ENCODE measurements at regions not wholly inside any gene's neighbourhood (a gene's known extent, or its start where the extent isn't known, plus 50 kb on each side); places are given as distances from the start of the nearest gene placed in this dataset.

GRCh38 chr6:99022039-99022609, 74.4 kb upstream of the FBXL4 start:
- Histone ChIP-seq H3K18ac (ENCODE audit: extremely low read depth, low read length) (no peak overlapping the region), H4K5ac (ENCODE audit: insufficient read length, low read depth, low read length) (no peak overlapping the region), H2BK120ac (replicated peaks; ENCODE audit: low read depth, low read length) (no peak overlapping the region), H3K79me1 (ENCODE audit: low read depth, low read length) (no peaks in the 10 kb centered on the region), H3K36me3 (ENCODE audit: control insufficient read depth in 2 of 4, insufficient read depth in 4 of 4, low read length in 3 of 4) (no peaks in the 10 kb centered on the region; a peak in 1 of 8 replicates), H4K20me1 (replicated peaks in 1 of 2; ENCODE audit: control insufficient read depth in 1 of 2, insufficient read depth in 2 of 2, low read length in 2 of 2) (no peaks in the 10 kb centered on the region), H3K9me3 (ENCODE audit: insufficient read depth in 2 of 2, low read depth in 1 of 2, low read length in 1 of 2) (peaks cover 16 to 22% of the 10 kb centered on the region in 2 experiments), H2BK5ac (ENCODE audit: low read depth, low read length) (no peak overlapping the region), H4K8ac (ENCODE audit: extremely low read depth, insufficient read depth, low read length) (no peak overlapping the region), H3K79me2 (ENCODE audit: control insufficient read depth in 1 of 2, insufficient read depth in 2 of 2, low read length in 2 of 2) (no peaks in the 10 kb centered on the region), H3K23ac (ENCODE audit: insufficient read length) (no peak overlapping the region), H3K4me1 (replicated peaks in 1 of 4; ENCODE audit: control insufficient read depth in 3 of 4, insufficient read depth in 4 of 4, low read length in 3 of 4) (no peaks in the 10 kb centered on the region), H2BK12ac (ENCODE audit: low read depth, low read length) (no peak overlapping the region), H3K23me2 (ENCODE audit: low read depth, low read length) (no peaks in the 10 kb centered on the region), H3K9ac (replicated peaks in 1 of 4; ENCODE audit: extremely low read depth in 1 of 4, low read depth in 3 of 4, low read length in 3 of 4) (no peak overlapping the region), H3K4me3 (ENCODE audit: extremely low read depth in 1 of 4, insufficient read depth in 2 of 4, low read depth in 3 of 4, low read length in 4 of 4) (no peak overlapping the region), H3K4ac (replicated peaks; ENCODE audit: insufficient read length, low read depth, low read length) (no peak overlapping the region), H3K56ac (replicated peaks; ENCODE audit: insufficient read length, low read depth, low read length) (no peak overlapping the region), H2AK5ac (ENCODE audit: low read depth, low read length) (no peak overlapping the region), H3K27me3 (replicated peaks in 1 of 4; ENCODE audit: control insufficient read depth in 3 of 4, extremely low read depth in 1 of 4, insufficient read depth in 3 of 4, low read length in 3 of 4) (no peaks in the 10 kb centered on the region), H3K4me2 (ENCODE audit: insufficient read depth in 1 of 2, low read depth in 2 of 2, low read length in 2 of 2) (no peak overlapping the region), H3K27ac (ENCODE audit: low read depth, low read length) (no peak overlapping the region), H2AFZ (ENCODE audit: low read length) (no peak overlapping the region), H3K14ac (ENCODE audit: insufficient read length) (no peak overlapping the region), H2BK20ac (ENCODE audit: low read length) (no peak overlapping the region), H2BK15ac (ENCODE audit: low read length) (no peak overlapping the region), H4K91ac (replicated peaks; ENCODE audit: insufficient read length, low read length) (no peak overlapping the region)
- WGBS, 2 experiments (ENCODE audit: extremely low coverage in 1 of 2, insufficient coverage in 1 of 2, insufficient read length in 1 of 2, insufficient replicate concordance in 2 of 2, low coverage in 1 of 2, low lambda C conversion rate in 2 of 2, missing lambda C conversion rate in 1 of 2): 90% methylated on average over 9 of the region's 9 CpGs; no CpG with 5 or more reads in 1 of the 2 experiments
- POLR2A ChIA-PET (ENCODE audit: partially characterized antibody): no interaction called here
- FAIRE-seq (no peak), DNase-seq (ENCODE audit: low read depth in 1 of 2, low spot score in 2 of 2) (no peak)
- CTCF ChIA-PET (ENCODE audit: partially characterized antibody): no interaction called here
- no peak for TF ChIP-seq CREB1 (IDR thresholded peaks at IDR 0.05)
- no peak for TF ChIP-seq NRF1 (IDR thresholded peaks at IDR 0.05; ENCODE audit: low read depth, low read length)
- no peak for TF ChIP-seq USF2 (IDR thresholded peaks at IDR 0.05; ENCODE audit: low read length)
- TF ChIP-seq, protein P1, sequence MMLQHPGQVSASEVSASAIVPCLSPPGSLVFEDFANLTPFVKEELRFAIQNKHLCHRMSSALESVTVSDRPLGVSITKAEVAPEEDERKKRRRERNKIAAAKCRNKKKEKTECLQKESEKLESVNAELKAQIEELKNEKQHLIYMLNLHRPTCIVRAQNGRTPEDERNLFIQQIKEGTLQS (IDR thresholded peaks at IDR 0.05; ENCODE audit: insufficient read depth, low read depth, low read length): no peak
- TF ChIP-seq SUZ12 (IDR thresholded peaks at IDR 0.05; ENCODE audit: low read length): no peak
- TF ChIP-seq TAF7 (optimal IDR thresholded peaks at IDR 0.05; ENCODE audit: borderline replicate concordance, low read depth, low read length): no peak
- no peak for TF ChIP-seq CEBPB (IDR thresholded peaks at IDR 0.05; ENCODE audit: low read depth, low read length)
- no peak for TF ChIP-seq CBX8 (IDR thresholded peaks at IDR 0.05; ENCODE audit: borderline replicate concordance, low read depth, low read length)
- TF ChIP-seq SIN3A (conservative IDR thresholded peaks at IDR 0.05 in 1 of 2, IDR thresholded peaks at IDR 0.05 in 1 of 2; ENCODE audit: low read depth in 1 of 2, low read length in 2 of 2): no peak
- TF ChIP-seq CHD1 (IDR thresholded peaks at IDR 0.05; ENCODE audit: low read depth, low read length): no peak
- TF ChIP-seq RBBP5 (IDR thresholded peaks at IDR 0.05; ENCODE audit: borderline replicate concordance, low read depth, low read length): no peak
- TF ChIP-seq FOSL1 (IDR thresholded peaks at IDR 0.05; ENCODE audit: insufficient read depth, low read depth, low read length): no peak
- no peak for TF ChIP-seq ZNF274 (IDR thresholded peaks at IDR 0.05; ENCODE audit: borderline replicate concordance, extremely low read depth, low read length)
